A673 (cell line): ENCODE measurements at regions not wholly inside any gene's neighbourhood (a gene's known extent, or its start where the extent isn't known, plus 50 kb on each side); places are given as distances from the start of the nearest gene placed in this dataset.
A peak's percentile ranks its signal among the peaks of the same experiment; 100 is the strongest.

Experiments
- BruUV-seq: library from RNA; stranded (reverse); fragments of 400-500 nt; replicated peaks from 2 replicates; lab custom pipeline; 2021; lab: Mats Ljungman, UMichigan
- CTCF ChIA-PET: fragments of 300-600 bp; sonication (Branson Sonifier 250); formaldehyde crosslinking; loops from one replicate; lab custom pipeline; 2022; ENCODE audit warnings: antibody characterized with exemption; lab: Charles Lee
- POLR2A ChIA-PET: fragments of 300-600 bp; sonication (Branson Sonifier 250); formaldehyde crosslinking; loops from one replicate; lab custom pipeline; 2022; ENCODE audit warnings: antibody characterized with exemption; ENCODE audit not compliant: low non-redundant PET; lab: Charles Lee
- DNase-seq: peaks from one replicate; pipeline ENCODE4 v3.0.0-alpha.2; 2015; ENCODE audit warnings: low spot score
- H3K27ac ChIP-seq: fragments of 200-600 bp; sonication (generic); 2 replicates; pipeline ENCODE4 v1.5.1; 2016; ENCODE audit warnings: mixed run types, low read depth, mild to moderate bottlenecking, mixed read lengths, antibody characterized with exemption, low read length; ENCODE audit not compliant: poor library complexity, severe bottlenecking
- H3K27me3 ChIP-seq: fragments of 200-600 bp; sonication (generic); replicated peaks from 2 replicates; pipeline ENCODE4 v1.6.1; 2017; ENCODE audit warnings: mixed run types, low read depth, mild to moderate bottlenecking, mixed read lengths, antibody characterized with exemption, low read length; ENCODE audit not compliant: insufficient read depth, poor library complexity
- H3K36me3 ChIP-seq: fragments of 200-600 bp; sonication (generic); 2 replicates; pipeline ENCODE4 v1.6.1; 2016; ENCODE audit warnings: mixed run types, mild to moderate bottlenecking, mixed read lengths, antibody characterized with exemption, low read length; ENCODE audit not compliant: insufficient read depth, poor library complexity, severe bottlenecking
- H3K4me1 ChIP-seq: fragments of 200-600 bp; sonication (generic); 2 replicates; pipeline ENCODE4 v1.6.1; 2017; ENCODE audit warnings: mixed run types, mild to moderate bottlenecking, mixed read lengths, antibody characterized with exemption, low read length; ENCODE audit not compliant: insufficient read depth, poor library complexity, severe bottlenecking
- H3K4me3 ChIP-seq: fragments of 200-600 bp; sonication (generic); 2 replicates; pipeline ENCODE4 v1.5.1; 2016; ENCODE audit warnings: low read depth, mixed run types, mild to moderate bottlenecking, mixed read lengths, low read length; ENCODE audit not compliant: poor library complexity, severe bottlenecking
- H3K9me3 ChIP-seq: fragments of 200-600 bp; sonication (generic); 2 replicates; pipeline ENCODE4 v1.6.1; 2016; ENCODE audit warnings: mixed run types, low read depth, mild to moderate bottlenecking, mixed read lengths, antibody characterized with exemption, low read length; ENCODE audit not compliant: poor library complexity, severe bottlenecking
- EZH2 ChIP-seq: fragments of 200-600 bp; sonication (generic); IDR thresholded peaks from 2 replicates; pipeline ENCODE4 v1.6.1; 2017; ENCODE audit warnings: borderline replicate concordance, low read depth, mild to moderate bottlenecking, mixed read lengths, antibody characterized with exemption, low read length; ENCODE audit not compliant: poor library complexity, severe bottlenecking
- intact Hi-C: fragments of 100-400 bp; cut with micrococcal nuclease; formaldehyde crosslinking; loops from one replicate; pipeline ENCODE4 v1.10.0; 2022; ENCODE audit not compliant: unreplicated experiment
- TF ChIP-seq, protein P1 (sequence below): fragments of 300-800, 200-600 bp; sonication (generic); conservative IDR thresholded peaks from 2 replicates; pipeline ENCODE4 v1.5.1; 2017; ENCODE audit warnings: low read depth, mild to moderate bottlenecking, antibody characterized with exemption, low read length, moderate library complexity, mixed read lengths

DNA sequence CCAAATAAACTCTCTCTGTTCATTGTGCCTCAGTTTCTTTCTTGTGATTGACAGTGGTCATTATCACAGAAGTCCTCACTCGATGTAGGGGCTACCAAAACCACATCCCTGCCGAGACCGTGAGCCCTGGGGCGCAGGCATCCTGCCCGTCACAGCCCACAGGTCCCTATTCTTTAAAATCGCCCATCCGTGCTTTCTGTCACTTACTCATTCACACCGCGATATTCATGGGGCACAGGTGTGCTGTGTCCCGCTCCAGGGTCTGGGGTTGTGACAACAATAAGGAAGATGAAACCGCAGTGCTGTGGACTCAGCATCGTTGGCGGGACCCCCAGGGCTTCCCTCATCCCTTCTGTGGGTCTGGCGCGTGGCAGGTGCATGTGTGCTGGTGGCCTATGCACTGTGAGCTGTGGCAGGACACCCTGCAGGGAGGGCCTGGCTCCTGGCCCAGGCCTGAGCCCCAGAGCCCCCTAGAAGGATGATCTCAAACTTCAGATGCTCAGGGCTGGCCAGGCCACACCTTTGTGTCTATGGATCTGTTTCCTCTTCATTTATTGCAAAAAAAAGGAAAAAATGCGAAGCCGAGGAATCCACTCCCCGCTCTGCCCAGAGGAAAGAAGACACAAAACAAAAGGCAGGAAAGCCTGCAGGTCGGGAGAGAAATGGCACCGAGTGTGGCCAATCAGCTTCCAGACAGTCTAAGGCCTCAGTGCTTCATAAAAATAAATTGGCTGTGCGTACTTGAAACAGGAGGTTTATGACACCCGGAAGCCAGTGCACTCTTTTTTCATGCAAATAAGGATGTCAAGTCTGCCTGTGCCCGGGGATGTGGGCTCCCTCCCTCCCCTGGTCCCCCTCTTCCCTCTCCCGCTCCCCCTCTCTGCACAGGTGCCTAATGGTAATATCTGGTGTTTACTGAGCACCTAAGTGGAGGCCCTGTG lies 109.5 kb upstream of the ADRA2C start:
- BruUV-seq: no TSS peak
- DNase-seq: peak; percentile 77
- ChIA-PET CTCF (no interaction called here), POLR2A (no interaction called here)
- Histone ChIP-seq H3K9me3 (no peaks in the 10 kb centered on the region), H3K4me3 (no peak overlapping the region), H3K4me1 (peaks cover 49% of the 10 kb centered on the region), H3K27ac (peak overlapping the region; percentile 47), H3K27me3 (no peaks in the 10 kb centered on the region), H3K36me3 (no peaks in the 10 kb centered on the region)
- intact Hi-C loops: no loop called here
- TF ChIP-seq, protein P1, sequence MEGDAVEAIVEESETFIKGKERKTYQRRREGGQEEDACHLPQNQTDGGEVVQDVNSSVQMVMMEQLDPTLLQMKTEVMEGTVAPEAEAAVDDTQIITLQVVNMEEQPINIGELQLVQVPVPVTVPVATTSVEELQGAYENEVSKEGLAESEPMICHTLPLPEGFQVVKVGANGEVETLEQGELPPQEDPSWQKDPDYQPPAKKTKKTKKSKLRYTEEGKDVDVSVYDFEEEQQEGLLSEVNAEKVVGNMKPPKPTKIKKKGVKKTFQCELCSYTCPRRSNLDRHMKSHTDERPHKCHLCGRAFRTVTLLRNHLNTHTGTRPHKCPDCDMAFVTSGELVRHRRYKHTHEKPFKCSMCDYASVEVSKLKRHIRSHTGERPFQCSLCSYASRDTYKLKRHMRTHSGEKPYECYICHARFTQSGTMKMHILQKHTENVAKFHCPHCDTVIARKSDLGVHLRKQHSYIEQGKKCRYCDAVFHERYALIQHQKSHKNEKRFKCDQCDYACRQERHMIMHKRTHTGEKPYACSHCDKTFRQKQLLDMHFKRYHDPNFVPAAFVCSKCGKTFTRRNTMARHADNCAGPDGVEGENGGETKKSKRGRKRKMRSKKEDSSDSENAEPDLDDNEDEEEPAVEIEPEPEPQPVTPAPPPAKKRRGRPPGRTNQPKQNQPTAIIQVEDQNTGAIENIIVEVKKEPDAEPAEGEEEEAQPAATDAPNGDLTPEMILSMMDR: no peak
- TF ChIP-seq EZH2: no peak

DNA sequence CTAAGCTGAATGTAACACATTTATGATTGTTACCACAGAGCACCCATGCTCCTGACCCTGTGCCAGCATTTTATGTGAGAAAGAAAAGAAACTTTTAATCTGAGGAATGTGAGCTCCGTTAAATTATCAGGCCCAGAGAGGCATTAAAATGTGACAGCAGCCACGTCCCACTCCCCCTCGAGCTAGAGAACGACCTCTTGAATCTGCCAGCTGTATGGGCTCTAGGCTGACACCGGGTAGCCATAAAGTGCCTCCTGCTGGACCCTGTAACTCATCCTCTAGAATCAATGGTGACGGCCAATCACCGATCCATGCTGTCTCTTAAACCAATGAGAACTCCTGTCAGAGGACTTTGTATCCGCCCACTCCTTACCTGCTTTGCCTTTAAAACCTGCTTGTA lies 110.2 kb upstream of the ADRA2C start:
- TF ChIP-seq, protein P1: no peak
- TF ChIP-seq EZH2: no peak
- Histone ChIP-seq H3K36me3 (no peaks in the 10 kb centered on the region), H3K27me3 (no peaks in the 10 kb centered on the region), H3K9me3 (no peaks in the 10 kb centered on the region), H3K27ac (peak overlapping the region; percentile 47), H3K4me3 (no peak overlapping the region), H3K4me1 (peaks cover 49% of the 10 kb centered on the region)
- DNase-seq: peak; percentile 42
- no TSS peak for BruUV-seq
- POLR2A ChIA-PET: interaction anchor here (0.6 kb wide), 1 partner anchor 78 kb away, joined by 3 read pairs; no protein-coding TSS in a partner anchor
- CTCF ChIA-PET: interaction anchor here (0.7 kb wide), 1 partner anchor 520 kb away, joined by 4 read pairs; no protein-coding TSS in a partner anchor
- intact Hi-C loops: no loop called here

DNA sequence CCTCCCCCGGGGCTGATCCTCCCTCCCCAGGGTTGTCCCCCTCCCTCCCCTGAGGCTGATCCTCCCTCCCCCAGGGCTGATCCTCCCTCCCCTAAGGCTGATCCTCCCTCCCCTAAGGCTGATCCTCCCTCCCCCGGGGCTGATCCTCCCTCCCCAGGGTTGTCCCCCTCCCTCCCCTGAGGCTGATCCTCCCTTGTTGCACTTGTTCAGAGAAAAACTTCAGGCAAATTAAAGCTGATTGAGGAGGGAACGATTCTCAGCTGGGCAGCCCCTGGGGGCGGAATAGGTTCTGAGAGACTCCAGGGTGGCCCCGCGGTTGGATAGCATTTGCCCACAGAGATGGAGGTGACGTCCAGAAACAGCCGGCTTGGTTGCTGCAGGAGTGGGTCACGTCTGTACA lies 110.7 kb upstream of the ADRA2C start:
- ChIA-PET POLR2A (interaction anchor here (0.6 kb wide), 1 partner anchor 78 kb away, joined by 3 read pairs; no protein-coding TSS in a partner anchor), CTCF (interaction anchor here (0.7 kb wide), 1 partner anchor 520 kb away, joined by 4 read pairs; no protein-coding TSS in a partner anchor)
- no peaks in the 10 kb centered on the region for H3K36me3 ChIP-seq
- H3K4me3 ChIP-seq: no peak overlapping the region
- H3K9me3 ChIP-seq: no peaks in the 10 kb centered on the region
- H3K4me1 ChIP-seq: peaks cover 47% of the 10 kb centered on the region
- peak; percentile 26 for DNase-seq
- no peak for TF ChIP-seq EZH2
- TF ChIP-seq, protein P1: no peak
- no TSS peak for BruUV-seq
- intact Hi-C loops: no loop called here
- H3K27ac ChIP-seq: peak overlapping the region; percentile 47
- H3K27me3 ChIP-seq: no peaks in the 10 kb centered on the region
